ENCODE measurements at regions not wholly inside any gene's neighbourhood (a gene's known extent, or its start where the extent isn't known, plus 50 kb on each side); places are given as distances from the start of the nearest gene placed in this dataset.

DNA sequence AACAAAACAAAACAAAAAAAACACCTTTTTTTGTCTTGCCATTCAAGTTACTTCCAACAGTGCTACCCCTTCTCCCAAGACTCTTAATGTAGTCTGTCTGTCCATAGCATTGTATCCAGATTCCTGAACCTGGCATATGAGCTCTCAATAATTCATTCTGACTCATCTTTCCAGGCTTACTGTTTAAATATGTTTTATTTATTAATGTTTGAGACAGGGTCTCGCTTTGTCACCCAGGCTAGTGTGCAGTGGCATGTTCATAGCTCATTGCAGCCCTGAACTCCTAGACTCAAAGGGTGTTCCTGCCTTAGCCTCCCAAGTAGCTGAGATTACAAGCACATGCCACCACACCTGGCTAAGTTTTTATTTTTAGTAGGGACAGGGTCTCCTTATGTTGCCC lies 208.0 kb upstream of the DMRT1 start:
- TF ChIP-seq, protein P1, sequence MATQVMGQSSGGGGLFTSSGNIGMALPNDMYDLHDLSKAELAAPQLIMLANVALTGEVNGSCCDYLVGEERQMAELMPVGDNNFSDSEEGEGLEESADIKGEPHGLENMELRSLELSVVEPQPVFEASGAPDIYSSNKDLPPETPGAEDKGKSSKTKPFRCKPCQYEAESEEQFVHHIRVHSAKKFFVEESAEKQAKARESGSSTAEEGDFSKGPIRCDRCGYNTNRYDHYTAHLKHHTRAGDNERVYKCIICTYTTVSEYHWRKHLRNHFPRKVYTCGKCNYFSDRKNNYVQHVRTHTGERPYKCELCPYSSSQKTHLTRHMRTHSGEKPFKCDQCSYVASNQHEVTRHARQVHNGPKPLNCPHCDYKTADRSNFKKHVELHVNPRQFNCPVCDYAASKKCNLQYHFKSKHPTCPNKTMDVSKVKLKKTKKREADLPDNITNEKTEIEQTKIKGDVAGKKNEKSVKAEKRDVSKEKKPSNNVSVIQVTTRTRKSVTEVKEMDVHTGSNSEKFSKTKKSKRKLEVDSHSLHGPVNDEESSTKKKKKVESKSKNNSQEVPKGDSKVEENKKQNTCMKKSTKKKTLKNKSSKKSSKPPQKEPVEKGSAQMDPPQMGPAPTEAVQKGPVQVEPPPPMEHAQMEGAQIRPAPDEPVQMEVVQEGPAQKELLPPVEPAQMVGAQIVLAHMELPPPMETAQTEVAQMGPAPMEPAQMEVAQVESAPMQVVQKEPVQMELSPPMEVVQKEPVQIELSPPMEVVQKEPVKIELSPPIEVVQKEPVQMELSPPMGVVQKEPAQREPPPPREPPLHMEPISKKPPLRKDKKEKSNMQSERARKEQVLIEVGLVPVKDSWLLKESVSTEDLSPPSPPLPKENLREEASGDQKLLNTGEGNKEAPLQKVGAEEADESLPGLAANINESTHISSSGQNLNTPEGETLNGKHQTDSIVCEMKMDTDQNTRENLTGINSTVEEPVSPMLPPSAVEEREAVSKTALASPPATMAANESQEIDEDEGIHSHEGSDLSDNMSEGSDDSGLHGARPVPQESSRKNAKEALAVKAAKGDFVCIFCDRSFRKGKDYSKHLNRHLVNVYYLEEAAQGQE (IDR thresholded peaks at IDR 0.05), result no peak
- TF ChIP-seq, protein P2, sequence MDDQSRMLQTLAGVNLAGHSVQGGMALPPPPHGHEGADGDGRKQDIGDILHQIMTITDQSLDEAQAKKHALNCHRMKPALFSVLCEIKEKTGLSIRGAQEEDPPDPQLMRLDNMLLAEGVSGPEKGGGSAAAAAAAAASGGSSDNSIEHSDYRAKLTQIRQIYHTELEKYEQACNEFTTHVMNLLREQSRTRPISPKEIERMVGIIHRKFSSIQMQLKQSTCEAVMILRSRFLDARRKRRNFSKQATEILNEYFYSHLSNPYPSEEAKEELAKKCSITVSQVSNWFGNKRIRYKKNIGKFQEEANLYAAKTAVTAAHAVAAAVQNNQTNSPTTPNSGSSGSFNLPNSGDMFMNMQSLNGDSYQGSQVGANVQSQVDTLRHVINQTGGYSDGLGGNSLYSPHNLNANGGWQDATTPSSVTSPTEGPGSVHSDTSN (IDR thresholded peaks at IDR 0.05), result no peak
- TF ChIP-seq POLR2A (IDR thresholded peaks at IDR 0.05; ENCODE audit: low read length) (no peak), RAD21 (conservative IDR thresholded peaks at IDR 0.05 in 1 of 2, IDR thresholded peaks at IDR 0.05 in 1 of 2) (no peak), SREBF2 (IDR thresholded peaks at IDR 0.05) (no peak), BHLHE40 (IDR thresholded peaks at IDR 0.05; ENCODE audit: low read depth, low read length) (no peak), EP300 (IDR thresholded peaks at IDR 0.05) (no peak), GATA3 (IDR thresholded peaks at IDR 0.05; ENCODE audit: borderline replicate concordance) (no peak)
- TF ChIP-seq, protein P3, sequence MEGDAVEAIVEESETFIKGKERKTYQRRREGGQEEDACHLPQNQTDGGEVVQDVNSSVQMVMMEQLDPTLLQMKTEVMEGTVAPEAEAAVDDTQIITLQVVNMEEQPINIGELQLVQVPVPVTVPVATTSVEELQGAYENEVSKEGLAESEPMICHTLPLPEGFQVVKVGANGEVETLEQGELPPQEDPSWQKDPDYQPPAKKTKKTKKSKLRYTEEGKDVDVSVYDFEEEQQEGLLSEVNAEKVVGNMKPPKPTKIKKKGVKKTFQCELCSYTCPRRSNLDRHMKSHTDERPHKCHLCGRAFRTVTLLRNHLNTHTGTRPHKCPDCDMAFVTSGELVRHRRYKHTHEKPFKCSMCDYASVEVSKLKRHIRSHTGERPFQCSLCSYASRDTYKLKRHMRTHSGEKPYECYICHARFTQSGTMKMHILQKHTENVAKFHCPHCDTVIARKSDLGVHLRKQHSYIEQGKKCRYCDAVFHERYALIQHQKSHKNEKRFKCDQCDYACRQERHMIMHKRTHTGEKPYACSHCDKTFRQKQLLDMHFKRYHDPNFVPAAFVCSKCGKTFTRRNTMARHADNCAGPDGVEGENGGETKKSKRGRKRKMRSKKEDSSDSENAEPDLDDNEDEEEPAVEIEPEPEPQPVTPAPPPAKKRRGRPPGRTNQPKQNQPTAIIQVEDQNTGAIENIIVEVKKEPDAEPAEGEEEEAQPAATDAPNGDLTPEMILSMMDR (IDR thresholded peaks at IDR 0.05), result no peak
- TF ChIP-seq, protein P4, sequence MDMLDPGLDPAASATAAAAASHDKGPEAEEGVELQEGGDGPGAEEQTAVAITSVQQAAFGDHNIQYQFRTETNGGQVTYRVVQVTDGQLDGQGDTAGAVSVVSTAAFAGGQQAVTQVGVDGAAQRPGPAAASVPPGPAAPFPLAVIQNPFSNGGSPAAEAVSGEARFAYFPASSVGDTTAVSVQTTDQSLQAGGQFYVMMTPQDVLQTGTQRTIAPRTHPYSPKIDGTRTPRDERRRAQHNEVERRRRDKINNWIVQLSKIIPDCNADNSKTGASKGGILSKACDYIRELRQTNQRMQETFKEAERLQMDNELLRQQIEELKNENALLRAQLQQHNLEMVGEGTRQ (IDR thresholded peaks at IDR 0.05), result no peak
- TF ChIP-seq, protein P5, sequence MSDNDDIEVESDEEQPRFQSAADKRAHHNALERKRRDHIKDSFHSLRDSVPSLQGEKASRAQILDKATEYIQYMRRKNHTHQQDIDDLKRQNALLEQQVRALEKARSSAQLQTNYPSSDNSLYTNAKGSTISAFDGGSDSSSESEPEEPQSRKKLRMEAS (IDR thresholded peaks at IDR 0.05), result no peak

Measured in A549 (cell line).